GM21576 (cell line): ENCODE measurements at regions not wholly inside any gene's neighbourhood (a gene's known extent, or its start where the extent isn't known, plus 50 kb on each side); places are given as distances from the start of the nearest gene placed in this dataset.

Source experiments
- ATAC-seq: cut with Tn5 transposase; IDR thresholded peaks from one replicate; pipeline ENCODE4 v1.9.1; 2021; ENCODE audit warnings: mild to moderate bottlenecking, moderate library complexity; ENCODE audit not compliant: unreplicated experiment

DNA sequence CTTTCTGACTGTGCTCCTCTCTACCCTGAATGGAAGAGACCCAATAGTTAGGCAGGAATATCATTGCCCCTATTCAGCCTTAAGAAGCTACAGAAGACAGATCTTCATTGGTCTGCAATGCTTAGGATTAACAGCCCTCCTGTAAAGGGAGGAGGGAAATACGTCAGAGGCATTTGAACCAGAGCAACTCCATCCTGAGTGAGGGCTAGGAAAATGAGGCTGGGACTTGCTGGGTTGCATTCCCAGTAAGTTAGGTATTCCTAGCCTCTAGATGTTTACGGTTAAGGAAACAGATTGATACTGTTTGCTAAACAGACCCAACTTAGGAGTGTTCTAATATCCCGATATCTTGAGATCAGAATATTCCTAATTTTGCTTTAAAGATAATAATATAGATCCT lies 63.5 kb downstream of the PCDH18 start:
- ATAC-seq, result no peak

DNA sequence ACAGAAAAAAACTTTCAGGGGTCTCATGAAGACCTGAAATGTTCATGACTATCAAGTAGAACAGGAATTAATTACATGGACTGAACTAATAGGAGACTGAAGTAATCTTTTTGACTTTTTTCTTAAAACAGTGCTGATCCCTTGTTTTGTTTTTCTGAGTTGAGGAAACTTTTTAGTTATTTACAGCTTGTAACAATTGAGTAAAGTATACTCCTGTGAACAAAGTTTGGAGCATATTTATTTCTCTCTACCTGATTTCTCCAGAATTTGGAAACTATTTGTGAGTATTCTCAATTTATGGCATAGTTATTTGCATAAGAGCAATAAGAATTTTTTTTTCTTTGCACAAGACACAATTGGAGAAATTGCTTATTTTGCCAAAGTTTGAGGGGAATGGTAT lies 64.8 kb downstream of the PCDH18 start:
- ATAC-seq, result no peak

GRCh38 chr4:137463377-137464003 lies 68.8 kb downstream of the PCDH18 start:
- ATAC-seq, result no peak

- ATAC-seq, result no peak
Observed at GRCh38 chr4:137455647-137456321, 76.5 kb downstream of the PCDH18 start.

GRCh38 chr4:137454767-137455166 lies 77.5 kb downstream of the PCDH18 start:
- ATAC-seq, result no peak

GRCh38 chr4:137452799-137453198 lies 79.5 kb downstream of the PCDH18 start:
- no peak for ATAC-seq

DNA sequence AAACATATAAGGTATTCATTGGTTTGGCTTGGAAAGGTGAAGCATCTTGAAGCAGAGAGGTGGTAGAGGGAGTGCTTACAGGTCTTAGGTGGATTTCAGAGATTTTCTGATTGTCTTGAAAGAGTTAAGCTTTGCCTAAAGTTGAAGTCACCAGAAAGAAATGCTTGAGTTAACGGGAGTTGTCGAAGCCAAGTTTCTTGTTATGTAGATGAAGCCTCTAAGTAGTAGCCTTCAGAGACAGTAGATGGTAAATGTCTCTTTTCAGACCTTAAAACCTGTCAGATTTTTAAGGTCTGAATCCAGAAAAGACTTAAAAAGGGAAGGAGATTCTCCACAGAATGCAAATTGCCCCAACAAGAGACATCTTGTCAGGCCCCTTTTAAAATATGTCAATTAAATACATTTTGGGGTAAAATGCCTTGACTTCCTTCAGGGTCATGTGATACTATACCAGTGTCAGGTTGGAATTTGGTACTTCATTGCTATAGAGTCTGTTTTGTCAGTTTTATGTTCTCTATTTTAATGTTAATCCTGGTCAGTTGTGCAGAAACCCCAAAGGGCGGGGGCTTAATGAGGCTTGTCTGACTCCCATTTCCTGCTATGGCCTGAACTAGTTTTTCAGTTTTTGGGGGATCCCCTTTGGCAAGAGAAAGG lies 81.0 kb downstream of the PCDH18 start:
- no peak for ATAC-seq

DNA sequence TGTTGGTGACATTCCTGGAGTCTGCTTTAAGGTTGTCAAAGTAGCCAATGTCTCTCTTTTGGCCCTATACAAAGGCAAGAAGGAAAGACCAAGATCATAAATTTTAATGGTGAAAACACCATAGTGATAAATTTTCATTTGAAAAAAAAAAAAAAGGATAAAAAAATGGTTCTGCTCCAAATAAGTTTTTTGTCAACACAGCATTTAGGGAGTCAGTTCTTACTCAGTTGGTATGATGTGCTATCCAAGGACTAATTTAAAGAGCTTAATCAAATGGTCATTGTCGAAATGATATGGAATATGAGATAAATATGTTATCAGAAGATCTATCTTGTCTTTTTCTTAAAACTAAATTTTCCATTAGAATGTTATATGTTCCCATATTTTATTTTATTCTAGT lies 83.9 kb downstream of the PCDH18 start:
- ATAC-seq, result no peak

DNA sequence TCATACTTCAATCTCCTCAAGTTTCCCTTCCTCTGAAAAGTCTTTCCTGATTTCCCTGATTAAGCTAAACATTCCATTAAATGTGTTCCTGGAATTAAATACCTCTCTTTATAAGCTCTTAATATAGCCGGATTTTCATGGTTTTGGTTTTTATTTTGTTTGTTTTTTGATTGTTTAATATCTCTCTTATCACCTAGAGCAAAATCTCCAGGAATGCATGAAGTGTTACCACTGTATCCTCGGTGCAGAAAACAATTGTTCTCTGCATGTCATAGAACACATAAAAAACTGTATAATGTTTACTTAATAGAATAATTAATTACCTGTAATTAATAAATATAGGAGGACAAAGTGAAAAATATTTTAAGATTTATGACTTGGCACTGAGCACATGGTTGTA lies 86.2 kb downstream of the PCDH18 start:
- no peak for ATAC-seq

DNA sequence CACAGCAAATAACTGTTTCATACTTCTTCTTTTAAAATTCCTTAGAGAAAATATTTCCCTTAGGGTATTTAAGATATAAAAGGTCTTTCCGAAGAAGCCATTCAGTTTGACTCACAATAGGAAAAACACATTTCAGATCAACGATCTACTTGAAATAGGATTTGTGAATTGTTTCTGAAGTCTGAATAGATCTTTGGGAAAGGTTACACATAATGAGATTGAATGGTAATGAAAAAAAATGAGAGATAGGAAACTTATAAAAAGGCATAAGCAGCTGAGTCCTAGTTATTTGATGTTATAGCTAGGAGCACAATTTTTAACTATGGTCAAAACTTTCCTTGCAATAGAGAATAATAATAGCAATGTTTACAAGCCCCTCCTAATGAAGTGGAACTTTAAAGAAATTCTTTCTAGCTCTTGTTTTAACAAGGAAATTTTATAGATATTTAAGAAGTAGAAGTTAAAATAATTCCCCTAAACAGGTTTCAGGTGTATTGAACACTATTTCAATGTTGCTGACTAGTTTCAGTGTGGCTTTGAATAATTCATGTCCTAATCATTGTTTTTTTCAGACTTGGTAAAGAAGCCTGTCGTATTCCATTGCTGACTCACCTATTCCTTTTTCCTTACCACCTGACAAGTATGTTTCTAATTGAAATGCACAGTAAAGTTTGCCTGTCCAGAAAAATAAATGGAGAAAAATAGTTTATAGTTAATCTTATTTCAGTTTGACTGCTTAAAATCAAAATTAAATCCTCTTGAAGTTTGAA lies 89.1 kb downstream of the PCDH18 start:
- ATAC-seq, result no peak

DNA sequence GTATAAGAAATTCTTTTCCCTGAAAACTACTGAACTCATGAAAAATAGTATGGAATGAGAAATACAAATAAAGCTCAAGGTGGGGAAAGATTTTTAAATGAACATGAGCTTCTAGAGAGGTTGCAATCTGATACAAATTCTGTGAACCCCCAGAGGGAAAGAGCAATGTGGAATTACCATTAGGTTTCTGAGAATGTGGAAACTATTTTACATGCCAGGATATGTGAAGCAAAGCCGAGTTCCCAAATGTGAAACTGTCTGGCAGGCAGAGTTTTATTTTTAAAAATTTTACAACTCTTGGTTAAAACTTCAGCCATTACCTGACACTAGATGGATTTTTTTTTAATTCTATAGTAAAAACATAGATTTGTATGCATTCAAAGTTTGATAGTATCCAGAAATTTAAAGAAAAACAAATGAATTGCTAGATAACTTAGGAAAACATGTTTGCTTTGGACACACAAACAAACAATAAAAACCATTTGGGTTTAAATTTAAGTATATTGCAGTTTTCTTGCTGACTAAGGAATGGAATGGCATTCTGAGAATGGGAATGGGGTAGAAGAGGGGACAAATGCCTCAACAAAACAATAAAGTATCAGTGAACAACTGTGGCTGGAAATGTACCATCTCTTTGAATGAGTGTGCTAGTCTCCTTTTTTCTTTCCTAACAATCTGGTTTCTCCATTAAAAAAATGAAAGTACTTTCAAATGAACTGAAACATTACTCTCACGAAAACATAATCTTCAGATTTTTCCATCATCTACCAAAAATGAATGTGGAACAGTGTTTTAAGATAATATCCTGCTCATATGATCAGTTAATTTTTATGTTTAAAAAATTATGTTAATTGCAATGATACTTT lies 99.6 kb downstream of the PCDH18 start:
- no peak for ATAC-seq

DNA sequence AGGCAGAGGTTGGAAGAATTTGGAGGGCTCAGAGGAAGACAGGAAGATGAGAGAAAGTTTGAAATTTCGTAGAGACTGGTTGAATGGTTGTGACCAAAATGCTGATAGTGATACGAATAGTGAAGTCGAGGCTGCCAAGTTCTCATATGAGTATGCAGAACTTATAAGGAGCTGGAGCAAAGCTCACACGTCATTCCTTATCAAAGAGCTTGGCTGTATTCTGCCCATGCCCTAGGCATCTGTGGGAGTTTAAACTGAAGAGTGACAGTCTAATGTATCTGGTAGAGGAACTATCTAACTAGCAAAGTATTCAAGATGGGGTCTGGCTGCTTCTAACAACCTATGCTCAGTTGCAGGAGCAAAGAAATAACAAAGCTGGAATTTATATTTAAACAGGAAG lies 102.1 kb downstream of the PCDH18 start:
- no peak for ATAC-seq

GRCh38 chr4:137427411-137427810 lies 104.9 kb downstream of the PCDH18 start:
- no peak for ATAC-seq

DNA sequence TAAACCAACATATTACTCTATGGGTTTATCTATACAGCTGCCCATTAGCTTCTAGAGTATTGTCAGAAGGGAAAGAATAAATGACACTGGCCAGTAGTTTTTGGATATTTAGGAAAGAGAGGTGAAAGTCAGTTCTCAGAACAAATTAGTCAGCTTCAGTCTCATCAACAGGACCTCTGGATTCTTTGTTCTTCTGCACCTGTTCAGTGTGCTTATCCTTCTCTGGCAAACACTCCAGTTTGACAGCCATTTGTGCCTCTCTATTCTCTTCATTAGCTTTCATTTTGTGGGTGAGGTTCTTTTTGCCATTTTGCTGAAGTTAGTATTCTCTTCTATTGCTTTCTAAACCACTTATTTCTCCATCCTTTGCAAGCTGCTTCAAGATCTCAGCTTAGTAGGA lies 107.0 kb downstream of the PCDH18 start:
- ATAC-seq, result no peak

GRCh38 chr4:137422666-137423065 lies 109.6 kb downstream of the PCDH18 start:
- ATAC-seq, result no peak

GRCh38 chr4:137421796-137422195 lies 110.5 kb downstream of the PCDH18 start:
- no peak for ATAC-seq

GRCh38 chr4:137420901-137421396 lies 111.3 kb downstream of the PCDH18 start:
- no peak for ATAC-seq

- no peak for ATAC-seq
Observed at GRCh38 chr4:137417676-137418075, 114.6 kb downstream of the PCDH18 start.

DNA sequence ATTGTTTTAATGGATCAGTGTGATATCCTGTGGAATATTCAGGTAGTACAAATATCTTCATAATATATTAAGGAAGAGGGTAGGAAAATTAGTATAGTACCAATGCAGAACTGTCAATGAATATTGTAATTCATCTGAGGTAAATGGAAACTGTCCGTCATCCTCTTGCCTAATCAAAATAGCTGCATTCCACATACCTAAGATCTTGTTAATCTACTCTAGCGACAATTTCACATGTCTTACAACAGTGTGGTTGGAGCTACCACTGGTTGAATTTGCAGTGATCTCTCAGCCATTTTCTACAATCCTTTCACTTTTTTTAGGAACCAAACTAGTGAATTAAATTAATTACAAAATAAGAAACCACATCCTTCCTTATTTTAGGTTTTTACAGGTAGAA lies 117.5 kb downstream of the PCDH18 start:
- ATAC-seq, result no peak

GRCh38 chr4:137408527-137409177 lies 123.6 kb downstream of the PCDH18 start:
- ATAC-seq, result no peak
